Testis (tissue), 2 donors: ENCODE measurements at regions not wholly inside any gene's neighbourhood (a gene's known extent, or its start where the extent isn't known, plus 50 kb on each side); places are given as distances from the start of the nearest gene placed in this dataset.
"Not testable (repeated sequence)": the region's sequence is repeated elsewhere in the genome, so short reads cannot be mapped to it uniquely, and the experiment has no call there.

Experiments used
- CTCF ChIP-seq, 3 experiments: fragments of 450-650 bp in 2 of 3; fragments of 200-600 bp in 1 of 3; sonication (generic) in 1 of 3; IDR thresholded peaks; one replicate each; pipeline ENCODE4 v1.5.1; 2016 to 2019; ENCODE audit warnings: antibody characterized with exemption in 3 of 3, mild to moderate bottlenecking in 2 of 3, moderate library complexity in 1 of 3
- POLR2A ChIP-seq: fragments of 450-650 bp; IDR thresholded peaks from one replicate; pipeline ENCODE4 v1.6.1; 2017; ENCODE audit warnings: antibody characterized with exemption, mild to moderate bottlenecking, moderate library complexity

- not testable (repeated sequence) for TF ChIP-seq CTCF (IDR thresholded peaks at IDR 0.05); POLR2A
These were observed 1535.5 kb downstream of the KHDRBS2 start for GRCh38 chr6:60750353-60751081.
